ENCODE measurements at regions not wholly inside any gene's neighbourhood (a gene's known extent, or its start where the extent isn't known, plus 50 kb on each side); places are given as distances from the start of the nearest gene placed in this dataset.

GRCh38 chr22:45061332-45061731 lies 51.5 kb upstream of the PHF21B start:
- Histone ChIP-seq H3K4me1 (ENCODE audit: control insufficient read depth in 2 of 3, insufficient read depth in 2 of 3, low read depth in 1 of 3, low read length in 3 of 3) (no peaks in the 10 kb centered on the region), H3K27me3 (ENCODE audit: control insufficient read depth, insufficient read depth, low read length) (no peaks in the 10 kb centered on the region), H3K9ac (ENCODE audit: low read length in 3 of 3) (no peak overlapping the region), H3K36me3 (ENCODE audit: control insufficient read depth in 2 of 3, insufficient read depth in 3 of 3, low read length in 3 of 3) (no peaks in the 10 kb centered on the region), H3K27ac (ENCODE audit: low read depth in 2 of 2, low read length in 2 of 2) (no peak overlapping the region), H3K4me3 (ENCODE audit: low read length in 3 of 3) (no peak overlapping the region), H3K9me3 (ENCODE audit: control insufficient read depth in 2 of 3, insufficient read depth in 1 of 3, low read length in 3 of 3) (no peaks in the 10 kb centered on the region)
- intact Hi-C loops (cut with DNase I) = no loop called here
- no peak for FAIRE-seq
- TF ChIP-seq CTCF (IDR thresholded peaks at IDR 0.05; ENCODE audit: borderline replicate concordance, extremely low read depth, insufficient read depth) = no peak
- no peak for DNase-seq

GRCh38 chr22:45064313-45065278 lies 54.8 kb upstream of the PHF21B start:
- no peak overlapping the region for H3K4me3 ChIP-seq (ENCODE audit: low read length in 3 of 3)
- H3K36me3 ChIP-seq (ENCODE audit: control insufficient read depth in 2 of 3, insufficient read depth in 3 of 3, low read length in 3 of 3) = no peaks in the 10 kb centered on the region
- FAIRE-seq (no peak), DNase-seq (no peak)
- H3K27me3 ChIP-seq (ENCODE audit: control insufficient read depth, insufficient read depth, low read length) = no peaks in the 10 kb centered on the region
- no peaks in the 10 kb centered on the region for H3K9me3 ChIP-seq (ENCODE audit: control insufficient read depth in 2 of 3, insufficient read depth in 1 of 3, low read length in 3 of 3)
- H3K4me1 ChIP-seq (ENCODE audit: control insufficient read depth in 2 of 3, insufficient read depth in 2 of 3, low read depth in 1 of 3, low read length in 3 of 3) = no peaks in the 10 kb centered on the region
- H3K27ac ChIP-seq (ENCODE audit: low read depth in 2 of 2, low read length in 2 of 2) = no peak overlapping the region
- TF ChIP-seq CTCF (IDR thresholded peaks at IDR 0.05; ENCODE audit: borderline replicate concordance, extremely low read depth, insufficient read depth) = no peak
- H3K9ac ChIP-seq (ENCODE audit: low read length in 3 of 3) = no peak overlapping the region
- intact Hi-C loops (cut with DNase I) = no loop called here

- H3K9me3 ChIP-seq (ENCODE audit: control insufficient read depth in 2 of 3, insufficient read depth in 1 of 3, low read length in 3 of 3) = no peaks in the 10 kb centered on the region
- no peak for TF ChIP-seq CTCF (IDR thresholded peaks at IDR 0.05; ENCODE audit: borderline replicate concordance, extremely low read depth, insufficient read depth)
- H3K4me3 ChIP-seq (ENCODE audit: low read length in 3 of 3) = no peak overlapping the region
- H3K36me3 ChIP-seq (ENCODE audit: control insufficient read depth in 2 of 3, insufficient read depth in 3 of 3, low read length in 3 of 3) = no peaks in the 10 kb centered on the region
- no peaks in the 10 kb centered on the region for H3K4me1 ChIP-seq (ENCODE audit: control insufficient read depth in 2 of 3, insufficient read depth in 2 of 3, low read depth in 1 of 3, low read length in 3 of 3)
- intact Hi-C loops (cut with DNase I) = no loop called here
- H3K9ac ChIP-seq (ENCODE audit: low read length in 3 of 3) = no peak overlapping the region
- DNase-seq (no peak), FAIRE-seq (no peak)
- H3K27me3 ChIP-seq (ENCODE audit: control insufficient read depth, insufficient read depth, low read length) = no peaks in the 10 kb centered on the region
- no peak overlapping the region for H3K27ac ChIP-seq (ENCODE audit: low read depth in 2 of 2, low read length in 2 of 2)
Observed at GRCh38 chr22:45065726-45066125, 55.9 kb upstream of the PHF21B start.
